Chondrocyte (in vitro differentiated cells): ENCODE measurements at regions not wholly inside any gene's neighbourhood (a gene's known extent, or its start where the extent isn't known, plus 50 kb on each side); places are given as distances from the start of the nearest gene placed in this dataset.
A peak's percentile ranks its signal among the peaks of the same experiment; 100 is the strongest.

Source experiments
- DNase-seq: peaks from one replicate; pipeline ENCODE4 v3.0.0; 2021; ENCODE audit warnings: mixed read lengths, low spot score
- H3K27ac Mint-ChIP-seq: one replicate; pipeline ENCODE4 v1.8.0; 2021; ENCODE audit warnings: mild to moderate bottlenecking, moderate library complexity, mixed read lengths; ENCODE audit not compliant: unreplicated experiment
- H3K27me3 Mint-ChIP-seq: 2 replicates; pipeline ENCODE4 v1.8.0; 2021; ENCODE audit warnings: low read depth, mixed read lengths
- H3K36me3 Mint-ChIP-seq: 2 replicates; pipeline ENCODE4 v1.8.0; 2021; ENCODE audit warnings: low read depth, mixed read lengths
- H3K4me1 Mint-ChIP-seq: 2 replicates; pipeline ENCODE4 v1.8.0; 2021; ENCODE audit warnings: low read depth, mild to moderate bottlenecking, mixed read lengths
- H3K4me3 Mint-ChIP-seq: one replicate; pipeline ENCODE4 v1.8.0; 2021; ENCODE audit warnings: mild to moderate bottlenecking, moderate library complexity, mixed read lengths; ENCODE audit not compliant: unreplicated experiment
- H3K9me3 Mint-ChIP-seq: 2 replicates; pipeline ENCODE4 v1.8.0; 2021; ENCODE audit warnings: low read depth, mixed read lengths
- CTCF ChIP-seq: fragments of 200-600 bp; sonication (generic); IDR thresholded peaks from 2 replicates; pipeline ENCODE4 v1.5.0; 2021; ENCODE audit warnings: antibody characterized with exemption, mild to moderate bottlenecking, moderate library complexity

- no peak for DNase-seq
- Mint-ChIP-seq H3K4me1 (peaks cover 11% of the 10 kb centered on the region), H3K4me3 (no peak overlapping the region), H3K36me3 (peaks cover 2% of the 10 kb centered on the region), H3K27ac (peak overlapping the region; percentile 64), H3K27me3 (no peaks in the 10 kb centered on the region), H3K9me3 (peaks cover 11% of the 10 kb centered on the region)
- TF ChIP-seq CTCF = peak; percentile 55
Measured at GRCh38 chr3:99586701-99587100, 51.7 kb upstream of the COL8A1 start.

- peaks cover 7% of the 10 kb centered on the region for H3K36me3 Mint-ChIP-seq
- H3K4me1 Mint-ChIP-seq = peaks cover 22% of the 10 kb centered on the region
- no peak for DNase-seq
- no peaks in the 10 kb centered on the region for H3K27me3 Mint-ChIP-seq
- H3K27ac Mint-ChIP-seq = no peak overlapping the region
- TF ChIP-seq CTCF = no peak
- H3K4me3 Mint-ChIP-seq = no peak overlapping the region
- H3K9me3 Mint-ChIP-seq = peaks cover 15% of the 10 kb centered on the region
Measured at GRCh38 chr3:99579965-99580364, 58.4 kb upstream of the COL8A1 start.

GRCh38 chr3:99579246-99579645 is 59.1 kb upstream of the COL8A1 start:
- TF ChIP-seq CTCF = no peak
- Mint-ChIP-seq H3K36me3 (peaks cover 7% of the 10 kb centered on the region), H3K27me3 (no peaks in the 10 kb centered on the region), H3K9me3 (peaks cover 21% of the 10 kb centered on the region), H3K4me1 (peaks cover 22% of the 10 kb centered on the region), H3K4me3 (no peak overlapping the region), H3K27ac (no peak overlapping the region)
- no peak for DNase-seq

- Mint-ChIP-seq H3K27ac (no peak overlapping the region), H3K4me1 (peaks cover 22% of the 10 kb centered on the region), H3K4me3 (no peak overlapping the region), H3K9me3 (peaks cover 27% of the 10 kb centered on the region), H3K27me3 (no peaks in the 10 kb centered on the region), H3K36me3 (peaks cover 7% of the 10 kb centered on the region)
- no peak for TF ChIP-seq CTCF
- no peak for DNase-seq
Measured at GRCh38 chr3:99578339-99578970, 59.9 kb upstream of the COL8A1 start.

GRCh38 chr3:99576904-99577559 is 61.4 kb upstream of the COL8A1 start:
- no peak for DNase-seq
- no peak overlapping the region for H3K4me3 Mint-ChIP-seq
- H3K27me3 Mint-ChIP-seq = no peaks in the 10 kb centered on the region
- H3K27ac Mint-ChIP-seq = no peak overlapping the region
- peaks cover 25% of the 10 kb centered on the region for H3K9me3 Mint-ChIP-seq
- peaks cover 7% of the 10 kb centered on the region for H3K36me3 Mint-ChIP-seq
- no peak for TF ChIP-seq CTCF
- H3K4me1 Mint-ChIP-seq = peaks cover 22% of the 10 kb centered on the region
